Neutrophil (primary cell): ENCODE measurements at regions not wholly inside any gene's neighbourhood (a gene's known extent, or its start where the extent isn't known, plus 50 kb on each side); places are given as distances from the start of the nearest gene placed in this dataset.

Experiments
- H3K27ac ChIP-seq: fragments of 200-600 bp; sonication (generic); 2 replicates; pipeline ENCODE4 v1.5.1; 2016; ENCODE audit warnings: mild to moderate bottlenecking, moderate library complexity
- H3K27me3 ChIP-seq: fragments of 200-600 bp; sonication (generic); 2 replicates; pipeline ENCODE4 v1.6.0; 2016; ENCODE audit warnings: mild to moderate bottlenecking
- H3K36me3 ChIP-seq: fragments of 200-600 bp; sonication (generic); 2 replicates; pipeline ENCODE4 v1.5.1; 2017
- H3K4me1 ChIP-seq, 2 experiments: fragments of 200-600 bp in 1 of 2; sonication (generic) in 1 of 2; 1 replicate in 1 of 2; 2 replicates in 1 of 2; pipeline versions ENCODE4 v1.5.1 to v1.6.1; 2013 to 2016; ENCODE audit warnings: low read depth in 1 of 2, low read length in 1 of 2, mild to moderate bottlenecking in 1 of 2, moderate library complexity in 1 of 2; ENCODE audit not compliant: control insufficient read depth in 1 of 2, insufficient read depth in 1 of 2
- H3K4me3 ChIP-seq, 2 experiments: fragments of 200-600 bp in 1 of 2; sonication (generic) in 1 of 2; 1 replicate in 1 of 2; 2 replicates in 1 of 2; pipeline ENCODE4 v1.5.1; 2013 to 2016; ENCODE audit warnings: low read depth in 1 of 2, low read length in 1 of 2, mild to moderate bottlenecking in 1 of 2, moderate library complexity in 1 of 2
- H3K9me3 ChIP-seq: fragments of 200-600 bp; sonication (generic); 2 replicates; pipeline ENCODE4 v1.5.1; 2016
- TF ChIP-seq, protein P1 (sequence below): fragments of 200-600 bp; sonication (generic); IDR thresholded peaks from 2 replicates; pipeline ENCODE4 v1.5.1; 2016; ENCODE audit warnings: antibody characterized with exemption

DNA sequence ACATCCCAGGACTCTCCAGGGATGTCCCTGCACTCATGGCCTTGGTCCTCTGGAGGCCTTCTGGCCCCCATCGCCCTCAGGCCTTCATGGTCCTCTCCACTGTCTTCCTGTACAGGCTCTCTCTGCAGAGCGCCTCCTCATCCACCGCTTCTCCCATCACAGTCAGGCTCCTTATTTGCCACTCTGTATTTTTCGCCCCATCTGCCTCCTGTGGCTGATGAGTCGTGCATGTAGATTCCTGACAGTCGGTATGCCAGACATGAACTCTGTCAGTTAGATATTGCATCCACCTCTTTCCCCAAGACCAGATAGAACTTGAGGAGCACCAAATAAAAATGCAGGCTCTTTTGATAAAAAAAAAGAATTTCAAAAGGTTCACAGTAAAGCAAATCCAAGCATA, 362.8 kb downstream of the IRX1 start:
- Histone ChIP-seq H3K9me3 (no peaks in the 10 kb centered on the region), H3K4me1 (no peaks in the 10 kb centered on the region), H3K27me3 (no peaks in the 10 kb centered on the region), H3K36me3 (no peaks in the 10 kb centered on the region), H3K4me3 (no peak overlapping the region), H3K27ac (no peak overlapping the region)
- TF ChIP-seq, protein P1, sequence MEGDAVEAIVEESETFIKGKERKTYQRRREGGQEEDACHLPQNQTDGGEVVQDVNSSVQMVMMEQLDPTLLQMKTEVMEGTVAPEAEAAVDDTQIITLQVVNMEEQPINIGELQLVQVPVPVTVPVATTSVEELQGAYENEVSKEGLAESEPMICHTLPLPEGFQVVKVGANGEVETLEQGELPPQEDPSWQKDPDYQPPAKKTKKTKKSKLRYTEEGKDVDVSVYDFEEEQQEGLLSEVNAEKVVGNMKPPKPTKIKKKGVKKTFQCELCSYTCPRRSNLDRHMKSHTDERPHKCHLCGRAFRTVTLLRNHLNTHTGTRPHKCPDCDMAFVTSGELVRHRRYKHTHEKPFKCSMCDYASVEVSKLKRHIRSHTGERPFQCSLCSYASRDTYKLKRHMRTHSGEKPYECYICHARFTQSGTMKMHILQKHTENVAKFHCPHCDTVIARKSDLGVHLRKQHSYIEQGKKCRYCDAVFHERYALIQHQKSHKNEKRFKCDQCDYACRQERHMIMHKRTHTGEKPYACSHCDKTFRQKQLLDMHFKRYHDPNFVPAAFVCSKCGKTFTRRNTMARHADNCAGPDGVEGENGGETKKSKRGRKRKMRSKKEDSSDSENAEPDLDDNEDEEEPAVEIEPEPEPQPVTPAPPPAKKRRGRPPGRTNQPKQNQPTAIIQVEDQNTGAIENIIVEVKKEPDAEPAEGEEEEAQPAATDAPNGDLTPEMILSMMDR, result no peak

DNA sequence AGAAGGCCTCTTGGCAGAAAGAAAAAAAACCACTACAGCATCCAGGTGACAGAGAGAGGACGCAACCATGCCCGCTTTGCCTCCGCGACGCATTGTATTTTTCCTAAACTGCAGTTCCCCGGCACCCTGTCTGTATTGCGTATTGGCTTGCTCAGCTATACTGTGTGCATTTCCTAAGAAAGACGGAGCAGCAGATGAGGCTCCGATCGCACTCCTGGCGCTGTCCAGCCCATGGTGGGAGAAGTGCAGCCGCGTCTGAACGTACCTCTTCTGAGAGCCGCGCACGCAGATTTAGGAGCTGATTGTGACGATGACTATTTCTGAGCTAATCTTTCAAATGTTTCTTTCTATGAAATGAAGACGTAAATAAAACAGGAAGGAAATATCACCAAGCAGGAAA, 366.5 kb downstream of the IRX1 start:
- Histone ChIP-seq H3K27me3 (no peaks in the 10 kb centered on the region), H3K4me3 (no peak overlapping the region), H3K36me3 (no peaks in the 10 kb centered on the region), H3K27ac (no peak overlapping the region), H3K9me3 (no peaks in the 10 kb centered on the region), H3K4me1 (no peaks in the 10 kb centered on the region)
- TF ChIP-seq, protein P1, result no peak

DNA sequence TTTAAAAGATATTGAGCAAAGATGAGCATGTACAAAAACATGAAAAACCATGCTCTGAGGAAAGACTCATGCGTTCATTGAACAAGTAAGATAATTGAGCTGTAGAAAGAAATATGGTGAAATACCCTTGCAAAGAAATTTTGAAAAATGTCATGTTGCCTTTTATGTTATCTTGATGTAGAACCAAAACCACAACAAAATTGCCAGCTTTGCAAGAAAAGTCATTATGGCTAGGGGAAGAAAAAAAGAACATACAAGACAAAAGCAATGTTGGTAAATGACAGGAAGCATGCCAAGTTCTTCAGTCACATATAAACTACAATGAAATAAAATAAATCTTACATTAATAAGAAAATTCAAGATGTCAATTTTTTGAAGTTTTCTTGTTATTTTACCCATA, 368.0 kb downstream of the IRX1 start:
- Histone ChIP-seq H3K4me3 (no peak overlapping the region), H3K36me3 (no peaks in the 10 kb centered on the region), H3K27ac (no peak overlapping the region), H3K27me3 (no peaks in the 10 kb centered on the region), H3K9me3 (no peaks in the 10 kb centered on the region), H3K4me1 (no peaks in the 10 kb centered on the region)
- TF ChIP-seq, protein P1, result no peak

DNA sequence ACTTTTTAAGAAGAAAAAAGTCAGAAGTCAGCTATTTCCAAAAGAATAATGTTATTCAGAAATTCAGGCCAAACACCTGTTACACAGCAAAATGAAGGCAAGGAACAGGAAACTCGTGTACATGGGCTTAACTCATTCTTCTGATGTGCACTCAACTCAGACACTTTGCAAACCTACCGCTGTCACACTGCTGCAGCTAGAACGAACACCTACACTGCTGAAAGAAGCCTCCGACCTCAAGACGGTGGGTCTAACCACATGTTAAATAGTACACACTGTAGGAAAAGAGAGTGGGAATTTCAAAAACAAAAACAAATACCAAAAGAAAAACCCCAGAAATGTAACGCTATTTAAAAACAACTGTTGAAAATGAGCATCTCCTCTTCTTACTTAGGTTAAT, 384.5 kb downstream of the IRX1 start:
- Histone ChIP-seq H3K9me3 (no peaks in the 10 kb centered on the region), H3K27ac (no peak overlapping the region), H3K36me3 (no peaks in the 10 kb centered on the region), H3K4me1 (no peaks in the 10 kb centered on the region), H3K27me3 (no peaks in the 10 kb centered on the region), H3K4me3 (no peak overlapping the region)
- TF ChIP-seq, protein P1, result no peak

DNA sequence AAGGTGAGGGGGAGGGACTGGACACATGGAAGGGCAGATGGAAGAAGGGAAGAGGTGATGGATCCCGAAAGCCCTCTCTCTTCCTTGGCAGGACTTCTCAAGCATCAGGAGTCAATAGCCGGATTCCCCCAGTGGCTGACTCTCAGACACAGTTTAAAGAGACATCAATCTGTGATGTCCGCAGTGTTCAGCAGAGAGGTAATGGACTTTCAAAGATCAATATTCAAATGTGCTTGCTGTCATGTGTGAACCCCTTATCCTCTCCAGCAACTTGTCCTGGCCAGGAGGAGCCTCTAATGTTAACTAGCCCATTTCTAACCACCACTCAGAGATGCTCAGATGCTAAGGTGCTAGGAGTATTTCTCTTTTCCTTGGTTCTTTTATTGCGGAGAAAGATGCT, 392.2 kb downstream of the IRX1 start:
- Histone ChIP-seq H3K27ac (no peak overlapping the region), H3K36me3 (no peaks in the 10 kb centered on the region), H3K4me3 (no peak overlapping the region), H3K4me1 (no peaks in the 10 kb centered on the region), H3K9me3 (no peaks in the 10 kb centered on the region), H3K27me3 (no peaks in the 10 kb centered on the region)
- TF ChIP-seq, protein P1, result no peak
